DMS153 treated with DMSO at 0.1 percent for 48 hours (cell line): ENCODE measurements at regions not wholly inside any gene's neighbourhood (a gene's known extent, or its start where the extent isn't known, plus 50 kb on each side); places are given as distances from the start of the nearest gene placed in this dataset.

Experiments used
- DNase-seq: peaks from one replicate; lab custom pipeline; 2025; ENCODE audit not compliant: unreplicated experiment; lab: John Stamatoyannopoulos, UW

- no peak for DNase-seq
Measured at GRCh38 chr13:29934531-29935308, 84.3 kb upstream of the UBL3 start.

GRCh38 chr13:29933401-29933800 lies 83.0 kb upstream of the UBL3 start:
- DNase-seq: no peak

GRCh38 chr13:29931696-29932095 lies 81.3 kb upstream of the UBL3 start:
- no peak for DNase-seq

GRCh38 chr13:29929062-29929847 lies 78.8 kb upstream of the UBL3 start:
- no peak for DNase-seq

GRCh38 chr13:29926098-29926476 lies 75.7 kb upstream of the UBL3 start:
- no peak for DNase-seq

- DNase-seq: peak; percentile 73
Measured at GRCh38 chr13:29925457-29926097, 75.2 kb upstream of the UBL3 start.

- no peak for DNase-seq
Measured at GRCh38 chr13:29924482-29925350, 74.3 kb upstream of the UBL3 start.

- peak; percentile 44 for DNase-seq
Measured at GRCh38 chr13:29923554-29924481, 73.4 kb upstream of the UBL3 start.

GRCh38 chr13:29922896-29923295 lies 72.5 kb upstream of the UBL3 start:
- no peak for DNase-seq

GRCh38 chr13:29922281-29922821 lies 71.9 kb upstream of the UBL3 start:
- no peak for DNase-seq

GRCh38 chr13:29921542-29921941 lies 71.1 kb upstream of the UBL3 start:
- no peak for DNase-seq

- DNase-seq: no peak
Measured at GRCh38 chr13:29920025-29920643, 69.7 kb upstream of the UBL3 start.

GRCh38 chr13:29918845-29919244 lies 68.4 kb upstream of the UBL3 start:
- no peak for DNase-seq

GRCh38 chr13:29917650-29918049 lies 67.2 kb upstream of the UBL3 start:
- no peak for DNase-seq

- no peak for DNase-seq
Measured at GRCh38 chr13:29914581-29914980, 64.2 kb upstream of the UBL3 start.

- no peak for DNase-seq
Measured at GRCh38 chr13:29911781-29912418, 61.5 kb upstream of the UBL3 start.

GRCh38 chr13:29909975-29910674 lies 59.7 kb upstream of the UBL3 start:
- no peak for DNase-seq

GRCh38 chr13:29909081-29909730 lies 58.8 kb upstream of the UBL3 start:
- no peak for DNase-seq
